PC-3 (cell line): ENCODE measurements at regions not wholly inside any gene's neighbourhood (a gene's known extent, or its start where the extent isn't known, plus 50 kb on each side); places are given as distances from the start of the nearest gene placed in this dataset.

Experiments used
- EZH2 ChIP-seq: fragments of 300-600 bp; sonication (generic); IDR thresholded peaks from one replicate; pipeline ENCODE4 v1.6.1; 2017; ENCODE audit warnings: antibody characterized with exemption, mild to moderate bottlenecking, low read length; ENCODE audit not compliant: unreplicated experiment
- TF ChIP-seq, protein P1 (sequence below): fragments of 300-600 bp; sonication (generic); conservative IDR thresholded peaks from 2 replicates; pipeline ENCODE4 v1.5.1; 2017; ENCODE audit warnings: antibody characterized with exemption, low read depth, mild to moderate bottlenecking, low read length

DNA sequence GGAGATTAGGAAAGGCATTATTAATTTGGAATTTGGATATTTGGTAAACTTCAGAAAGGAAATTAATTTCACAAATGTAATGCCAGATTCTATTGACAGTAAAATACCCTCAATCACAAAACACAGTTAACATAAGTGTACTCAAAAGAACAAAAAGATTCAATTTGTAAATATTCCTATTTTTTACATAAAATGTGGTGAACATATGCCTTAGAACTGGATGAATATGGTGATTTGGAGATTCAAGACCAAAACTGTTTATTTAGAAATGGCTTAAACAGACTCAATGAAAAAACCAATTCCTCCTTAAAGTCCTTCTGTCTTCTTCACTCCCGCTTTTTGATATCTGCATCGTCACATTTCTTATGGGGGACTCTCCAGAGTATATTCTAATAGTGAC is 417.6 kb upstream of the TENM3 start:
- TF ChIP-seq, protein P1, sequence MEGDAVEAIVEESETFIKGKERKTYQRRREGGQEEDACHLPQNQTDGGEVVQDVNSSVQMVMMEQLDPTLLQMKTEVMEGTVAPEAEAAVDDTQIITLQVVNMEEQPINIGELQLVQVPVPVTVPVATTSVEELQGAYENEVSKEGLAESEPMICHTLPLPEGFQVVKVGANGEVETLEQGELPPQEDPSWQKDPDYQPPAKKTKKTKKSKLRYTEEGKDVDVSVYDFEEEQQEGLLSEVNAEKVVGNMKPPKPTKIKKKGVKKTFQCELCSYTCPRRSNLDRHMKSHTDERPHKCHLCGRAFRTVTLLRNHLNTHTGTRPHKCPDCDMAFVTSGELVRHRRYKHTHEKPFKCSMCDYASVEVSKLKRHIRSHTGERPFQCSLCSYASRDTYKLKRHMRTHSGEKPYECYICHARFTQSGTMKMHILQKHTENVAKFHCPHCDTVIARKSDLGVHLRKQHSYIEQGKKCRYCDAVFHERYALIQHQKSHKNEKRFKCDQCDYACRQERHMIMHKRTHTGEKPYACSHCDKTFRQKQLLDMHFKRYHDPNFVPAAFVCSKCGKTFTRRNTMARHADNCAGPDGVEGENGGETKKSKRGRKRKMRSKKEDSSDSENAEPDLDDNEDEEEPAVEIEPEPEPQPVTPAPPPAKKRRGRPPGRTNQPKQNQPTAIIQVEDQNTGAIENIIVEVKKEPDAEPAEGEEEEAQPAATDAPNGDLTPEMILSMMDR, result no peak
- TF ChIP-seq EZH2, result no peak
